Astrocyte of the hippocampus (primary cell): ENCODE measurements at regions not wholly inside any gene's neighbourhood (a gene's known extent, or its start where the extent isn't known, plus 50 kb on each side); places are given as distances from the start of the nearest gene placed in this dataset.

Source experiments
- DNase-seq: peaks from one replicate; pipeline ENCODE4 v3.0.0; 2011; ENCODE audit warnings: low read depth, low spot score

GRCh38 chr9:118183576-118183975, 479.4 kb downstream of the TLR4 start:
- DNase-seq = peak; percentile 7

DNA sequence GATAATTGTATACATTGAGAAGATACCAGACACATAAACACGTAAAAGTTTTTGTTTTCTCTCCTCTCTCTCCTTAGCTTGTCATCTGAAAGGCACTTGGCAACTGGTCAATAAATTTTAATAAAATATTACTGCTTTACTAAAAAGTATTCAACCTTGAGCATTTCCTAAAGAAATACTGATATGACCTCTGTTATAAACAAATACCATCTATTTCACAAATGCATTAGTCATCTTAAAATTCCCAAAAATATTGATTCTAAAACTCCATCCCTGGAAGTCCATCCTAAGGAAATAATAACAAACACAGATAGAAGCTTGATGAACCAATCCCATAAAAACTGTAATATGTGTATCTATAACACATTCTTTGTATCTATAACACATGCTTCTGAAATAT, 483.2 kb downstream of the TLR4 start:
- DNase-seq = no peak

GRCh38 chr9:118189615-118190014, 485.4 kb downstream of the TLR4 start:
- no peak for DNase-seq

DNA sequence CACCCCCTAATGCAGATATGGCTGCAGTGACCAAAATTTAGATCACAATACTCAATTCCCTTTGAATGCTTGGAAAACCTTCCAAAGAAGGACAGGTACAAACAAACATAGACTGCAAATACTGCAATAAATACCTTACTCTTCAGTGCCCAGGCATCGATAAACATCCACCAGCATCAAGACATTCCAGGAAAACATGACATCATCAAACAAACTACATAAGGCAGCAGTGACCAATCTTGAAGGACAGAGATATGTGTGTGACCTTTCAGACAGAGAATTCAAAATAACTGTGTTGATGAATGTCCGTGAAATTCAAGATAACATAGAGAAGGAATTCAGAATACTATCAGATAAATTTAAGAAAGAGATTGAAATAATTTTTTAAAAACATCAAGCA, 488.6 kb downstream of the TLR4 start:
- no peak for DNase-seq

DNA sequence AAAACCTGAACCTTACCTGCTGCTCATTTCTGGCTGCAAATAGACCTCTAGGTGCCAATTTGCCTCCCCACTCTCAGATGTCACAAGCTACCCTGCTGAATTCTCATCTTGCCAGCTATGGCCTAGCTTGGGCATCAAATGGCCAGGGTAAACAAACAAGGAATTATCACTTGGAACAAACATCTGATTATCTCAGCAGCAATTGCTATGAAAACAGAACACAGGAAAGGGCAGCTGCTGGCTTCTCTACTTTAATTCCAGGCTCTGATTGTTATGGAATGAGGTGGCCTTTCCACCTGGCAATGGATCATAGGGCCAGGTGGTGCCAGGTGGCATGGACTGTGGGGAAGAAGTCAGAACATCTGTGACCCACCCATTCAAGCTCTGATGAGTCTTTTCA, 505.1 kb downstream of the TLR4 start:
- no peak for DNase-seq

DNA sequence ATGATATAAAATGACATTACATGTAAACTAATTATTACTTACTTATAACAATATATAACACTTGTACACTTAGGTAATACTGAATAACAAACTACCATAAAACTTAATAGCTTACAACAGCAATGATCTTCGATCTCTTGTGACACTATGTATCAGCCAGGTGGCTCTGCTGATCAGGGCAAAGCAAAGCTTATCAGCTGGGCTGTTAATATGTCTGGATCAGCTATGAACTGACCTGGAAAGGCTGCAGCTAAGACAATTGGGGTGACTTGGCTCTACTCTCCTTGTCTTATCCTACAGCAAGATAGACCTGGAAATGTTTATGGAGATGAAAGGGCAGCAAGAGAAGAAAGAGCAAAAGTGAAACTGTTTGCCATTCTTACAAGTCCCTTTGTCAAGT, 511.3 kb downstream of the TLR4 start:
- DNase-seq = no peak

- no peak for DNase-seq
Measured at GRCh38 chr9:118222375-118222774, 518.2 kb downstream of the TLR4 start.

DNA sequence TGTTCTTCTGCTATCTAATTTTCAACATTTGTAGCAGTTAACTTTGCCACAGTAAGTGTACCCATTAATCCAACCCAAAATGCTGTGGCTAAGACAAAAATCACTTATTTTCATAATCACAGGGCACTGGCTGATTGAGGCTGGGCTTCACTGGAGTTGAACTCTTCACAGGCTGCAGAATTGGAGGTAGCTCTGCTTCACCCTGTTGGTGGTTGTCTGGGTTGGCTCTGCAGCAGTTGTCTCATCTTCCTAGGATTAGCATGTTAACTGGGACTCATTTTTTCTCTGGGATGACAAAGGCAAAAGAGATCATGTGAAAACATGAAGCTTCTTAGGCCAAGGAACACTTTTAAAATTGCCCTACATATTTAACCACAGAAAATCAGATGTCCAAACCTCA, 518.9 kb downstream of the TLR4 start:
- DNase-seq = no peak

- peak; percentile 46 for DNase-seq
Measured at GRCh38 chr9:118230329-118230728, 526.1 kb downstream of the TLR4 start.

- no peak for DNase-seq
Measured at GRCh38 chr9:118236625-118237024, 532.4 kb downstream of the TLR4 start.

DNA sequence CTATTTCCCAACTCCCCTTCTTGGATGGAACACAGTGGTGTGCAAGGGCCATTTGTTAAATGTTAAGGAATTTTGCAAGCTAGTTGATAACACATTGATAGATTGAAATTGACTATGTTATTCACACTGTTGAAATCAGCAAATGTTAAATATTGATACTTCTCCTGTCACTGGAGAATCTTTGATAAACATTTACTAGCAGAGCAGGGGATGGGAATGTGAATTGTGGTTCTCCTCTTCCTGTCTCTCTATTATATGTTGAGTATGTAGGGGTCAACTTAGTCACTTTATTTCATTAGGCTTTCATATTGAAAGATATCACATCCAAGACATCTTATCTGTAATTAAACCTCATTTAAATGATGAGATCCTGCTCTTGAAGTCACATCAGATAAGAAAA, 533.9 kb downstream of the TLR4 start:
- no peak for DNase-seq

GRCh38 chr9:118252027-118252426, 547.8 kb downstream of the TLR4 start:
- no peak for DNase-seq

GRCh38 chr9:118262191-118262590, 558.0 kb downstream of the TLR4 start:
- DNase-seq = no peak

DNA sequence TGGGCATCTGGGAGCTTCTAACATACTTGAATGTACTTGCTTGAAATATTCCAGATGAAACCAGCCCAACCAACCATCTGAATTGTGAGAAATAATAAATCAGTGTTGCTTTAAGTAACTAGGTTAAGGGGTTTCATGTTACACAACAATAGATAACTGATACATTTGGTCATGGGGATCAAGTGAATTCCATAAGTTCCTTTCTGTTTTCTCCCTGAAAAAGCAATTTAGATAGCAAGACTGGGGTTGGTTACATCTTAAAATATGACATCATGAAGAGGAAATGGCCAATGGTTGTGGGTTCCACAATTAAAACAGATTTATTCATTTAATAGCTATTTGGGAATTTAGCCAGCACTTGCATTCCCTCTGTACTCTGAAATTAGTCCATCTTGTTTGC, 559.7 kb downstream of the TLR4 start:
- peak; percentile 3 for DNase-seq

DNA sequence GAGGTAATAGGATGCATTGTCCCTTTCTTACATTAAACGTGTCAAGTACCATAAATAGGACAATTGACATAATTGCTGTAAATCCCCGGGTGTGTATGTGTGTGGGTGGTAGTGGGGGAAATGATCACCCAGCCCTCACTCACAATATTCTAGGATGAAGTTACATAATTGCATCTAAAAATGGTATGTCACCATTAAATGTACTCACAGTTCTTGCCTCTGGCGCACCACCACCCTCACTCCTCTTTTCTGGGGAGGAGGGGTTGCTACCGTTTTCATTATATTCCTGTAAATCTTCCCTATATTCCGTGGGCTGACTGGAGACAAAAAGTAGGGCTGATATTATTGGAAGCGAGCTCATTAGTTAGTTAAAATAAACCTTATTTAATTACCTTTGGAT, 563.8 kb downstream of the TLR4 start:
- DNase-seq = no peak

- DNase-seq = no peak
Measured at GRCh38 chr9:118269623-118270022, 565.4 kb downstream of the TLR4 start.

GRCh38 chr9:118271331-118271730, 567.1 kb downstream of the TLR4 start:
- DNase-seq = no peak

- peak; percentile 1 for DNase-seq
Measured at GRCh38 chr9:118271936-118272335, 567.7 kb downstream of the TLR4 start.

- DNase-seq = no peak
Measured at GRCh38 chr9:118273048-118273447, 568.8 kb downstream of the TLR4 start.

GRCh38 chr9:118276784-118277183, 572.6 kb downstream of the TLR4 start:
- DNase-seq = no peak

- DNase-seq = no peak
Measured at GRCh38 chr9:118281772-118282171, 577.6 kb downstream of the TLR4 start.

DNA sequence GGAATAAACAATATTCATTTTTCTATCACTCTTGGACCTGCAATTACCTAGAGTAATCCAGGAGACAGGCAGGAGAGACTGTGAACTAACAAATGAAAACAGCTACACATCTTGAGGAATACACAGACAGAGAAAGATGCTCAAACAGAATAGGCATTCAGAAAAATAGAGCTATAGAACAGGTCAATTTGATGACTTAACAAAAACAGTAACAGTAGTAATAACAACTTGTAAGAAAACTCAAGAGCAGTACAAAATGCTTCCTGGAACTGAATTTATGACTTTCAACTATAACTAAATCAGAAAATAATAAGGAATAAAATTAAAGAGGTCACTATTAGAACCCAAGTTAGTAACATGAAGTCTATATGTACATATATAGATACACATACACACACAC, 579.3 kb downstream of the TLR4 start:
- no peak for DNase-seq

- DNase-seq = no peak
Measured at GRCh38 chr9:118290116-118290515, 585.9 kb downstream of the TLR4 start.

DNA sequence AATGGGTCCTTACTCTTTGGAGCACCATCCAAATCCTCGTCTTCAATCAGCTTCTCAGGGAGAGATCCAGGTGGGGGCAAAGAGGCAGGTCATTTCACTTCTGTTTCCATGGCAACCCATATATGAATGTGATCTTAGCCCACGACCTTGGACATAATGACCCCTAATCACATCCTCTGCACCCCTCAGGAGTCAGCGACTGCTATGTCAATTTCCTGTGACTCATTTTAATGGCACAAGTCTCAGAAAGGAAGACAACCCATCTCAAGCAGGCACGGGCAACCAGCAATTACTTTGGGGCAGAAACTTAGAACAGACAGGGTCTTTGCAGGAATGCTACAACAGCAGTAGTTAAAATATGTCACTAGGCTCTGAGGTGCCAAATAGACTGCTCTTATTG, 591.2 kb downstream of the TLR4 start:
- DNase-seq = no peak

- DNase-seq = no peak
Measured at GRCh38 chr9:118302721-118303120, 598.5 kb downstream of the TLR4 start.
